Trophoblast cell (in vitro differentiated cells and primary cell): ENCODE measurements at regions not wholly inside any gene's neighbourhood (a gene's known extent, or its start where the extent isn't known, plus 50 kb on each side); places are given as distances from the start of the nearest gene placed in this dataset.
"Not testable (repeated sequence)": the region's sequence is repeated elsewhere in the genome, so short reads cannot be mapped to it uniquely, and the experiment has no call there.

Source experiments
- DNase-seq, 2 donors: peaks; one replicate each; pipeline ENCODE4 v3.0.0-alpha.2; 2016
- H2AFZ ChIP-seq: 2 replicates; pipeline ENCODE4 v1.6.1; 2013; ENCODE audit warnings: low read length, moderate library complexity, mild to moderate bottlenecking; ENCODE audit not compliant: insufficient read depth, poor library complexity
- H2AK5ac ChIP-seq: 2 replicates; pipeline ENCODE4 v1.6.1; 2013; ENCODE audit warnings: mild to moderate bottlenecking, low read length
- H2BK120ac ChIP-seq: 2 replicates; pipeline ENCODE4 v1.6.1; 2013; ENCODE audit warnings: low read length, mild to moderate bottlenecking, moderate library complexity; ENCODE audit not compliant: insufficient read depth, poor library complexity
- H2BK12ac ChIP-seq: 2 replicates; pipeline ENCODE4 v1.6.1; 2013; ENCODE audit warnings: mild to moderate bottlenecking, low read length, moderate library complexity
- H2BK5ac ChIP-seq: 2 replicates; pipeline ENCODE4 v1.6.1; 2013; ENCODE audit warnings: low read length, low read depth, moderate library complexity, mild to moderate bottlenecking; ENCODE audit not compliant: poor library complexity
- H3K14ac ChIP-seq: 2 replicates; pipeline ENCODE4 v1.6.1; 2013; ENCODE audit warnings: mild to moderate bottlenecking, low read length
- H3K18ac ChIP-seq: 2 replicates; pipeline ENCODE4 v1.6.1; 2013; ENCODE audit warnings: mild to moderate bottlenecking, low read length
- H3K23ac ChIP-seq: 2 replicates; pipeline ENCODE4 v1.6.1; 2013; ENCODE audit warnings: low read length
- H3K27ac ChIP-seq: 2 replicates; pipeline ENCODE4 v1.5.1; 2013; ENCODE audit warnings: low read depth, mild to moderate bottlenecking, inconsistent platforms, low read length, moderate library complexity
- H3K27me3 ChIP-seq: 2 replicates; pipeline ENCODE4 v1.6.1; 2013; ENCODE audit warnings: inconsistent platforms, mild to moderate bottlenecking, low read length, moderate library complexity; ENCODE audit not compliant: insufficient read depth
- H3K36me3 ChIP-seq, 2 experiments: 1 replicate in 1 of 2; 2 replicates in 1 of 2; pipeline ENCODE4 v1.6.1; 2013; ENCODE audit warnings: low read length in 2 of 2, mild to moderate bottlenecking in 2 of 2, moderate library complexity in 1 of 2; ENCODE audit not compliant: insufficient read depth in 2 of 2, control insufficient read depth in 1 of 2
- H3K4ac ChIP-seq: 2 replicates; pipeline ENCODE4 v1.6.1; 2013; ENCODE audit warnings: low read depth, mild to moderate bottlenecking, low read length, moderate library complexity
- H3K4me1 ChIP-seq, 2 experiments: 1 replicate in 1 of 2; 2 replicates in 1 of 2; pipeline ENCODE4 v1.6.1; 2013; ENCODE audit warnings: low read length in 2 of 2, mild to moderate bottlenecking in 2 of 2, moderate library complexity in 1 of 2; ENCODE audit not compliant: insufficient read depth in 2 of 2, control insufficient read depth in 1 of 2
- H3K4me2 ChIP-seq: 2 replicates; pipeline ENCODE4 v1.6.1; 2013; ENCODE audit warnings: inconsistent platforms, mild to moderate bottlenecking, low read length, moderate library complexity
- H3K4me3 ChIP-seq: 2 replicates; pipeline ENCODE4 v1.5.1; 2013; ENCODE audit warnings: mild to moderate bottlenecking, low read depth, low read length, inconsistent platforms
- H3K79me1 ChIP-seq: one replicate; pipeline ENCODE4 v1.6.1; 2013; ENCODE audit warnings: low read length
- H3K79me2 ChIP-seq: 2 replicates; pipeline ENCODE4 v1.6.1; 2013; ENCODE audit warnings: low read length, mild to moderate bottlenecking; ENCODE audit not compliant: control insufficient read depth, insufficient read depth, poor library complexity
- H3K9ac ChIP-seq: 2 replicates; pipeline ENCODE4 v1.6.1; 2013; ENCODE audit warnings: mild to moderate bottlenecking, low read length
- H3K9me3 ChIP-seq: 2 replicates; pipeline ENCODE4 v1.6.1; 2013; ENCODE audit warnings: low read depth, mild to moderate bottlenecking, control low read depth, inconsistent platforms, low read length; ENCODE audit not compliant: insufficient read depth
- H4K12ac ChIP-seq: 2 replicates; pipeline ENCODE4 v1.6.1; 2013; ENCODE audit warnings: low read depth, mild to moderate bottlenecking, low read length, moderate library complexity
- H4K8ac ChIP-seq: 2 replicates; pipeline ENCODE4 v1.6.1; 2013; ENCODE audit warnings: low read depth, mild to moderate bottlenecking, low read length, moderate library complexity
- H4K91ac ChIP-seq: one replicate; pipeline ENCODE4 v1.6.1; 2013; ENCODE audit warnings: low read depth, mild to moderate bottlenecking, low read length, moderate library complexity
- WGBS: extraction: QIAGEN DNeasy Blood & Tissue Kit; methylation state at CpG from one replicate; pipeline ENCODE4 v1.1.7; 2013; ENCODE audit warnings: missing lambda C conversion rate; ENCODE audit not compliant: insufficient read length, insufficient coverage; ENCODE audit errors: extremely low coverage; 5-methylcytosine and 5-hydroxymethylcytosine counted together

GRCh38 chr2:145367334-145367733 is 847.4 kb upstream of the ZEB2 start:
- H3K36me3 ChIP-seq, H4K8ac ChIP-seq, H3K4me2 ChIP-seq, H2AK5ac ChIP-seq, H3K79me1 ChIP-seq, H3K27me3 ChIP-seq, H3K23ac ChIP-seq, H3K4me1 ChIP-seq, H3K79me2 ChIP-seq, DNase-seq, H3K4me3 ChIP-seq, H2BK5ac ChIP-seq, H4K91ac ChIP-seq, H2BK12ac ChIP-seq, H3K9me3 ChIP-seq, H4K12ac ChIP-seq, H3K18ac ChIP-seq, H3K27ac ChIP-seq, H3K4ac ChIP-seq, H2BK120ac ChIP-seq, H3K9ac ChIP-seq, H3K14ac ChIP-seq, H2AFZ ChIP-seq: not testable (repeated sequence)
- no CpG with 5 or more reads among the region's 3 CpGs for WGBS

GRCh38 chr2:145366341-145366740 is 846.4 kb upstream of the ZEB2 start:
- Histone ChIP-seq H3K79me2 (no peaks in the 10 kb centered on the region), H3K36me3 (no peaks in the 10 kb centered on the region), H3K4ac (no peak overlapping the region), H2BK120ac (no peak overlapping the region), H4K91ac (no peak overlapping the region), H3K4me3 (no peak overlapping the region), H2BK12ac (no peak overlapping the region), H2AK5ac (no peak overlapping the region), H3K14ac (no peak overlapping the region), H3K79me1 (no peaks in the 10 kb centered on the region), H4K8ac (no peak overlapping the region), H3K4me1 (no peaks in the 10 kb centered on the region), H2BK5ac (no peak overlapping the region), H3K23ac (no peak overlapping the region), H3K4me2 (no peak overlapping the region), H3K27ac (no peak overlapping the region), H4K12ac (no peak overlapping the region), H3K9ac (no peak overlapping the region), H3K18ac (no peak overlapping the region), H3K27me3 (no peaks in the 10 kb centered on the region), H2AFZ (no peak overlapping the region), H3K9me3 (no peaks in the 10 kb centered on the region)
- no peak for DNase-seq

GRCh38 chr2:145360129-145360790 is 840.3 kb upstream of the ZEB2 start:
- no peak for DNase-seq
- Histone ChIP-seq H3K79me1 (no peaks in the 10 kb centered on the region), H3K4me3 (no peak overlapping the region), H4K91ac (no peak overlapping the region), H3K18ac (no peak overlapping the region), H3K9ac (no peak overlapping the region), H3K14ac (no peak overlapping the region), H2AK5ac (no peak overlapping the region), H3K27me3 (no peaks in the 10 kb centered on the region), H3K36me3 (no peaks in the 10 kb centered on the region), H3K9me3 (no peaks in the 10 kb centered on the region), H3K4me1 (no peaks in the 10 kb centered on the region), H3K23ac (no peak overlapping the region), H3K79me2 (no peaks in the 10 kb centered on the region), H2AFZ (no peak overlapping the region), H4K12ac (no peak overlapping the region), H3K27ac (no peak overlapping the region), H2BK120ac (no peak overlapping the region), H3K4ac (no peak overlapping the region), H4K8ac (no peak overlapping the region), H2BK12ac (no peak overlapping the region), H3K4me2 (no peak overlapping the region), H2BK5ac (no peak overlapping the region)
- no CpG with 5 or more reads among the region's 7 CpGs for WGBS

GRCh38 chr2:145359561-145359960 is 839.6 kb upstream of the ZEB2 start:
- H3K18ac ChIP-seq = no peak overlapping the region
- H2BK120ac ChIP-seq = no peak overlapping the region
- H3K9ac ChIP-seq = no peak overlapping the region
- no CpG with 5 or more reads among the region's 3 CpGs for WGBS
- no peaks in the 10 kb centered on the region for H3K4me1 ChIP-seq
- no peaks in the 10 kb centered on the region for H3K27me3 ChIP-seq
- H3K23ac ChIP-seq = no peak overlapping the region
- H4K8ac ChIP-seq = no peak overlapping the region
- H3K36me3 ChIP-seq = no peaks in the 10 kb centered on the region
- H3K79me1 ChIP-seq = no peaks in the 10 kb centered on the region
- DNase-seq = no peak
- H4K12ac ChIP-seq = no peak overlapping the region
- H2BK5ac ChIP-seq = no peak overlapping the region
- H2BK12ac ChIP-seq = no peak overlapping the region
- H3K79me2 ChIP-seq = no peaks in the 10 kb centered on the region
- H3K4me2 ChIP-seq = no peak overlapping the region
- no peak overlapping the region for H3K27ac ChIP-seq
- H3K14ac ChIP-seq = no peak overlapping the region
- no peak overlapping the region for H2AK5ac ChIP-seq
- H3K4ac ChIP-seq = no peak overlapping the region
- H2AFZ ChIP-seq = no peak overlapping the region
- H4K91ac ChIP-seq = no peak overlapping the region
- no peaks in the 10 kb centered on the region for H3K9me3 ChIP-seq
- no peak overlapping the region for H3K4me3 ChIP-seq
